Right cardiac atrium (tissue), 5 donors: ENCODE measurements at regions not wholly inside any gene's neighbourhood (a gene's known extent, or its start where the extent isn't known, plus 50 kb on each side); places are given as distances from the start of the nearest gene placed in this dataset.
"Not testable (repeated sequence)": the region's sequence is repeated elsewhere in the genome, so short reads cannot be mapped to it uniquely, and the experiment has no call there.

Source experiments
- ATAC-seq, 2 donors: fragments of 200-7000 bp; cut with Tn5 transposase; one replicate each; pipeline versions ENCODE4 v1.8.0 to v1.9.1; 2020; ENCODE audit warnings: moderate library complexity in 2 of 2, mild to moderate bottlenecking in 1 of 2
- DNase-seq, 3 donors: peaks; one replicate each; pipeline ENCODE4 v3.0.0-alpha.2; 2020
- H3K27ac ChIP-seq: one replicate; pipeline ENCODE4 v1.5.1; 2013; ENCODE audit warnings: mild to moderate bottlenecking, low read length, control low read depth, moderate library complexity
- H3K27me3 ChIP-seq: one replicate; pipeline ENCODE4 v1.6.1; 2013; ENCODE audit not compliant: control insufficient read depth, insufficient read depth
- H3K4me1 ChIP-seq: one replicate; pipeline ENCODE4 v1.6.1; 2013; ENCODE audit warnings: low read length; ENCODE audit not compliant: control insufficient read depth, insufficient read depth
- H3K4me3 ChIP-seq: one replicate; pipeline ENCODE4 v1.5.1; 2013; ENCODE audit warnings: low read length, control low read depth
- H3K9me3 ChIP-seq: one replicate; pipeline ENCODE4 v1.6.1; 2013; ENCODE audit warnings: low read length; ENCODE audit not compliant: control insufficient read depth
- WGBS: extraction: QIAGEN DNeasy Blood & Tissue Kit; methylation state at CpG from one replicate; pipeline ENCODE4 v1.1.7; 2013; 5-methylcytosine and 5-hydroxymethylcytosine counted together
- intact Hi-C, 4 donors: fragments of 100-400 bp; cut with DNase I; formaldehyde crosslinking; loops; one replicate each; pipeline versions ENCODE4 v1.11.0 to v1.14.0; 2022 to 2023
- donor health status: healthy with polysubstance abuse.
- donor health status: DM: no; HTN: yes; CAD: no.
- donor health status: DM: no; HTN: no; CAD: no.
- donor health status: DM: no; HTN: yes; CAD: no; lungs with severe emphysema.
- donor health status: DM: yes; HTN: yes; CAD: no.

- intact Hi-C loops, H3K4me1 ChIP-seq, DNase-seq, H3K9me3 ChIP-seq, H3K27ac ChIP-seq, H3K4me3 ChIP-seq, H3K27me3 ChIP-seq: not testable (repeated sequence)
- 39% methylated on average over 5 of the region's 7 CpGs for WGBS
- ATAC-seq: peak; percentile 67 to 77
Measured at GRCh38 chr7:55722874-55723620, 139.5 kb downstream of the SEPTIN14 start.

- ATAC-seq, H3K9me3 ChIP-seq, H3K27ac ChIP-seq, H3K4me1 ChIP-seq, H3K27me3 ChIP-seq, H3K4me3 ChIP-seq, intact Hi-C loops, DNase-seq: not testable (repeated sequence)
- WGBS: no CpG with 5 or more reads among the region's 1 CpG
Measured at GRCh38 chr7:55721004-55721403, 141.5 kb downstream of the SEPTIN14 start.

GRCh38 chr7:55715247-55715867 lies 143.1 kb upstream of the VOPP1 start:
- WGBS: 59% methylated on average over 5 of the region's 5 CpGs
- peak in 1 of 2 donors; percentile 38 for ATAC-seq
- DNase-seq, H3K27ac ChIP-seq, H3K9me3 ChIP-seq, intact Hi-C loops, H3K4me1 ChIP-seq, H3K27me3 ChIP-seq, H3K4me3 ChIP-seq: not testable (repeated sequence)

GRCh38 chr7:55714370-55714769 lies 142.1 kb upstream of the VOPP1 start:
- H3K27me3 ChIP-seq, H3K9me3 ChIP-seq, H3K4me3 ChIP-seq, DNase-seq, intact Hi-C loops, H3K27ac ChIP-seq, H3K4me1 ChIP-seq, ATAC-seq: not testable (repeated sequence)
- 59% methylated on average over 2 of the region's 2 CpGs for WGBS

GRCh38 chr7:55710312-55710711 lies 138.0 kb upstream of the VOPP1 start:
- WGBS: 93% methylated on average over 2 of the region's 2 CpGs
- H3K27me3 ChIP-seq, H3K9me3 ChIP-seq, H3K4me3 ChIP-seq, ATAC-seq, intact Hi-C loops, H3K27ac ChIP-seq, H3K4me1 ChIP-seq, DNase-seq: not testable (repeated sequence)

GRCh38 chr7:55708028-55708427 lies 135.7 kb upstream of the VOPP1 start:
- intact Hi-C loops, H3K27ac ChIP-seq, H3K9me3 ChIP-seq, H3K4me1 ChIP-seq, H3K27me3 ChIP-seq, H3K4me3 ChIP-seq: not testable (repeated sequence)
- DNase-seq (peak; percentile 60 to 73 (median 73)), ATAC-seq (peak; percentile 35 to 67)
- 63% methylated on average over 6 of the region's 6 CpGs for WGBS

GRCh38 chr7:55707410-55707809 lies 135.1 kb upstream of the VOPP1 start:
- H3K4me1 ChIP-seq, H3K27ac ChIP-seq, ATAC-seq, H3K9me3 ChIP-seq, intact Hi-C loops, H3K27me3 ChIP-seq, DNase-seq, H3K4me3 ChIP-seq: not testable (repeated sequence)
- 76% methylated on average over 1 of the region's 3 CpGs for WGBS

- ATAC-seq, H3K27me3 ChIP-seq, H3K4me3 ChIP-seq, DNase-seq, H3K9me3 ChIP-seq, H3K4me1 ChIP-seq, intact Hi-C loops, H3K27ac ChIP-seq: not testable (repeated sequence)
- 73% methylated on average over 5 of the region's 5 CpGs for WGBS
Measured at GRCh38 chr7:55706451-55707195, 134.3 kb upstream of the VOPP1 start.

GRCh38 chr7:55705728-55706450 lies 133.6 kb upstream of the VOPP1 start:
- intact Hi-C loops, ATAC-seq: not testable (repeated sequence)
- 93% methylated on average over 5 of the region's 5 CpGs for WGBS

GRCh38 chr7:55702831-55703230 lies 130.5 kb upstream of the VOPP1 start:
- not testable (repeated sequence) for DNase-seq, H3K4me3 ChIP-seq
- WGBS: 67% methylated on average over 6 of the region's 6 CpGs

More at GRCh38 chr7:55705728-55706450, 133.6 kb upstream of the VOPP1 start:
- H3K4me3 ChIP-seq, DNase-seq, H3K9me3 ChIP-seq, H3K27ac ChIP-seq, H3K4me1 ChIP-seq, H3K27me3 ChIP-seq: not testable (repeated sequence)

More at GRCh38 chr7:55702831-55703230, 130.5 kb upstream of the VOPP1 start:
- intact Hi-C loops, H3K4me1 ChIP-seq, H3K27me3 ChIP-seq, H3K27ac ChIP-seq, ATAC-seq, H3K9me3 ChIP-seq: not testable (repeated sequence)
